ENCODE measurements at regions not wholly inside any gene's neighbourhood (a gene's known extent, or its start where the extent isn't known, plus 50 kb on each side); places are given as distances from the start of the nearest gene placed in this dataset.

DNA sequence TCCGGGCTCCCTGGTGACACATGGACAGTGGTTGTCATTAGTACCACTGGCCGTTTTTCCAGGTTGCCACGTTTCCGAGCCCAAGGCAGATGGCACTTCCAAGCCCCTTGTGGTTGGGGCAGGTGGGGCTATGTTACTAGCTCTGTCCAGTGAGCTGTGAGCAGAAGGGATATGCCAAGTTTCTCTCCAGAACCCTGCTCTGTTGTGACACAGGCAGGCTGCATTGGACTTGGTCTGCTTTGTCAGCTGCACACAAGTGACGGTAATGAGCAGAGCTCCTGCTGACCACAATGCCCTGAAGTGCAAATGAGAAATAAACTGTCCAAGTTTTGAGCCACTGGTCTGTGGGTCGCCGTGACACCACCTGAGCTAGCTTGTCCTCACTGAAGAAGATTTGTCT is 118.8 kb downstream of the GYPC start:
- TF ChIP-seq, protein P1, sequence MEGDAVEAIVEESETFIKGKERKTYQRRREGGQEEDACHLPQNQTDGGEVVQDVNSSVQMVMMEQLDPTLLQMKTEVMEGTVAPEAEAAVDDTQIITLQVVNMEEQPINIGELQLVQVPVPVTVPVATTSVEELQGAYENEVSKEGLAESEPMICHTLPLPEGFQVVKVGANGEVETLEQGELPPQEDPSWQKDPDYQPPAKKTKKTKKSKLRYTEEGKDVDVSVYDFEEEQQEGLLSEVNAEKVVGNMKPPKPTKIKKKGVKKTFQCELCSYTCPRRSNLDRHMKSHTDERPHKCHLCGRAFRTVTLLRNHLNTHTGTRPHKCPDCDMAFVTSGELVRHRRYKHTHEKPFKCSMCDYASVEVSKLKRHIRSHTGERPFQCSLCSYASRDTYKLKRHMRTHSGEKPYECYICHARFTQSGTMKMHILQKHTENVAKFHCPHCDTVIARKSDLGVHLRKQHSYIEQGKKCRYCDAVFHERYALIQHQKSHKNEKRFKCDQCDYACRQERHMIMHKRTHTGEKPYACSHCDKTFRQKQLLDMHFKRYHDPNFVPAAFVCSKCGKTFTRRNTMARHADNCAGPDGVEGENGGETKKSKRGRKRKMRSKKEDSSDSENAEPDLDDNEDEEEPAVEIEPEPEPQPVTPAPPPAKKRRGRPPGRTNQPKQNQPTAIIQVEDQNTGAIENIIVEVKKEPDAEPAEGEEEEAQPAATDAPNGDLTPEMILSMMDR (IDR thresholded peaks at IDR 0.05), result no peak
- TF ChIP-seq EZH2 (IDR thresholded peaks at IDR 0.05), result no peak
